OCI-LY1 (cell line): ENCODE measurements at regions not wholly inside any gene's neighbourhood (a gene's known extent, or its start where the extent isn't known, plus 50 kb on each side); places are given as distances from the start of the nearest gene placed in this dataset.

Experiments
- H2AFZ ChIP-seq: fragments of 200-600 bp; sonication (generic), shearing (Covaris generic); 2 replicates; pipeline ENCODE4 v1.6.0; 2014; ENCODE audit warnings: antibody characterized with exemption, mild to moderate bottlenecking, low read length
- H3F3A ChIP-seq: fragments of 200-600 bp; sonication (generic), shearing (Covaris generic); 2 replicates; pipeline ENCODE4 v1.6.0; 2014; ENCODE audit warnings: mild to moderate bottlenecking, antibody characterized with exemption, low read length, moderate library complexity; ENCODE audit not compliant: insufficient read depth
- H3K27ac ChIP-seq: fragments of 200-600 bp; sonication (generic); 2 replicates; pipeline ENCODE4 v1.5.1; 2014; ENCODE audit warnings: low read length, mixed run types, mild to moderate bottlenecking, low read depth; ENCODE audit not compliant: poor library complexity, severe bottlenecking
- H3K27me3 ChIP-seq: fragments of 200-600 bp; sonication (generic); 2 replicates; pipeline ENCODE4 v1.6.0; 2014; ENCODE audit warnings: antibody characterized with exemption, mild to moderate bottlenecking, low read length, moderate library complexity; ENCODE audit not compliant: insufficient read depth
- H3K36me3 ChIP-seq: fragments of 200-600 bp; sonication (generic); 2 replicates; pipeline ENCODE4 v1.6.1; 2014; ENCODE audit warnings: mild to moderate bottlenecking, antibody characterized with exemption, low read length, moderate library complexity, mixed read lengths; ENCODE audit not compliant: insufficient read depth
- H3K4me1 ChIP-seq: fragments of 200-600 bp; sonication (generic); 2 replicates; pipeline ENCODE4 v1.5.1; 2014; ENCODE audit warnings: mild to moderate bottlenecking, low read length, moderate library complexity; ENCODE audit not compliant: insufficient read depth, severe bottlenecking
- H3K4me2 ChIP-seq: fragments of 200-600 bp; sonication (generic), shearing (Covaris generic); 2 replicates; pipeline ENCODE4 v1.6.1; 2014; ENCODE audit warnings: low read length
- H3K4me3 ChIP-seq: fragments of 200-600 bp; sonication (generic); 2 replicates; pipeline ENCODE4 v1.5.1; 2014; ENCODE audit warnings: low read length, low read depth, mild to moderate bottlenecking, mixed read lengths; ENCODE audit not compliant: poor library complexity, severe bottlenecking
- H3K79me2 ChIP-seq: fragments of 200-600 bp; shearing (Covaris generic); 2 replicates; pipeline ENCODE4 v1.6.1; 2016; ENCODE audit warnings: mixed run types, low read length, mixed read lengths; ENCODE audit not compliant: insufficient read depth
- H3K9ac ChIP-seq: fragments of 200-600 bp; sonication (generic), shearing (Covaris generic); 2 replicates; pipeline ENCODE4 v1.6.1; 2014; ENCODE audit warnings: mild to moderate bottlenecking, low read length, mixed read lengths
- H3K9me2 ChIP-seq: fragments of 200-600 bp; sonication (generic), shearing (Covaris generic); 2 replicates; pipeline ENCODE4 v1.6.1; 2014; ENCODE audit warnings: low read depth, mild to moderate bottlenecking, low read length, mixed read lengths
- H3K9me3 ChIP-seq: fragments of 200-600 bp; shearing (Covaris generic); 2 replicates; pipeline ENCODE4 v1.6.1; 2014; ENCODE audit warnings: low read length, mixed read lengths
- H4K20me1 ChIP-seq: fragments of 200-600 bp; sonication (generic), shearing (Covaris generic); 2 replicates; pipeline ENCODE4 v1.6.0; 2016; ENCODE audit warnings: mild to moderate bottlenecking, low read length; ENCODE audit not compliant: insufficient read depth
- EZH2 ChIP-seq: fragments of 200-600 bp; sonication (generic), shearing (Covaris generic); IDR thresholded peaks from 2 replicates; pipeline ENCODE4 v1.8.0; 2017; ENCODE audit warnings: borderline replicate concordance, mixed run types, mild to moderate bottlenecking, antibody characterized with exemption, low read length, moderate library complexity, mixed read lengths
- TF ChIP-seq, protein P1 (sequence below): fragments of 200-600 bp; sonication (generic), shearing (Covaris generic); IDR thresholded peaks from 2 replicates; pipeline ENCODE4 v1.5.1; 2017; ENCODE audit warnings: mild to moderate bottlenecking, antibody characterized with exemption, low read length, moderate library complexity, mixed read lengths

DNA sequence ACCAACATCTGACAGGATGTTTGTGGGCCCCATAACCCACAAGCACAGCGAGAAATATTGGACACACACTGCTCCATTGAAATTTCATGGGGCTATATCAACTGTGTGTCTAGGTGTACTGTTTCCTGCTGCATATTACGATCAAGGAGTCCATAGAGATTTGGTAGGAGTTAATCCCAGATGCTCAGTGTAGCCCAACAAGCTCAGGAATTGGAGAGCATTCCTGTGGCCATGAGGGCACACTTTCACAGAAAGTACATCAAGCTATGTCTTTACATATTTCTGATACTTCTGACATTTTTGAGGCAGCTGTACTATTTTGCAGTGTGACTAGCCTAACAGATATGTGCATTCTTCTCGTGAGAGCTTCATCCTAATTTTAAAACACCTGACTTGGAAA lies 473.1 kb downstream of the PTH2R start:
- Histone ChIP-seq H3K79me2 (no peaks in the 10 kb centered on the region), H3K36me3 (no peaks in the 10 kb centered on the region), H3K4me1 (no peaks in the 10 kb centered on the region), H2AFZ (no peak overlapping the region), H3K27ac (no peak overlapping the region), H3F3A (no peaks in the 10 kb centered on the region), H3K27me3 (no peaks in the 10 kb centered on the region), H3K9me2 (no peaks in the 10 kb centered on the region), H3K4me3 (no peak overlapping the region), H3K9me3 (no peaks in the 10 kb centered on the region), H3K9ac (no peak overlapping the region), H4K20me1 (no peaks in the 10 kb centered on the region), H3K4me2 (no peak overlapping the region)
- TF ChIP-seq EZH2 = no peak

DNA sequence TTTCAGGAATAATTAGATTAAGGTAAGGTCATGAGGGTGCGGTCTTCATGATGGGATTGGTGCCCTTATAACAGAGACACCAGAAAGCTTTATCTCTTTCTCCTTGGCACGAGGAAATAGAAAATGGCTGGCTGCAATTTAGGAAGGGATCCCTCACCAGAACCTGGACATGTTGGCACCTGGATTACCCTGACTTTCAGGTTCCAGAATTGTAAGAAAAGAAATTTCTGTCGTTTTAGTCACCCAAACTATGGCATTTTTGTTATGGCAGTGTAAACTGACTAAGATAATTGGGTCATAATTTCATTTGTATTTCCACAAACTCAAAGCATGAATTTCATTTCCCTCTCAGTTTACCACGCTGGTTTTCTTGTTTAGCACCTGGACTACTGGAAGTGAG lies 473.6 kb downstream of the PTH2R start:
- no peaks in the 10 kb centered on the region for H3K36me3 ChIP-seq
- H3K9ac ChIP-seq = no peak overlapping the region
- no peak overlapping the region for H3K27ac ChIP-seq
- no peaks in the 10 kb centered on the region for H3K27me3 ChIP-seq
- no peak overlapping the region for H3K4me3 ChIP-seq
- no peak overlapping the region for H3K4me2 ChIP-seq
- H3K4me1 ChIP-seq = no peaks in the 10 kb centered on the region
- H4K20me1 ChIP-seq = no peaks in the 10 kb centered on the region
- no peaks in the 10 kb centered on the region for H3F3A ChIP-seq
- TF ChIP-seq EZH2 = no peak
- TF ChIP-seq, protein P1, sequence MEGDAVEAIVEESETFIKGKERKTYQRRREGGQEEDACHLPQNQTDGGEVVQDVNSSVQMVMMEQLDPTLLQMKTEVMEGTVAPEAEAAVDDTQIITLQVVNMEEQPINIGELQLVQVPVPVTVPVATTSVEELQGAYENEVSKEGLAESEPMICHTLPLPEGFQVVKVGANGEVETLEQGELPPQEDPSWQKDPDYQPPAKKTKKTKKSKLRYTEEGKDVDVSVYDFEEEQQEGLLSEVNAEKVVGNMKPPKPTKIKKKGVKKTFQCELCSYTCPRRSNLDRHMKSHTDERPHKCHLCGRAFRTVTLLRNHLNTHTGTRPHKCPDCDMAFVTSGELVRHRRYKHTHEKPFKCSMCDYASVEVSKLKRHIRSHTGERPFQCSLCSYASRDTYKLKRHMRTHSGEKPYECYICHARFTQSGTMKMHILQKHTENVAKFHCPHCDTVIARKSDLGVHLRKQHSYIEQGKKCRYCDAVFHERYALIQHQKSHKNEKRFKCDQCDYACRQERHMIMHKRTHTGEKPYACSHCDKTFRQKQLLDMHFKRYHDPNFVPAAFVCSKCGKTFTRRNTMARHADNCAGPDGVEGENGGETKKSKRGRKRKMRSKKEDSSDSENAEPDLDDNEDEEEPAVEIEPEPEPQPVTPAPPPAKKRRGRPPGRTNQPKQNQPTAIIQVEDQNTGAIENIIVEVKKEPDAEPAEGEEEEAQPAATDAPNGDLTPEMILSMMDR = no peak
- H2AFZ ChIP-seq = no peak overlapping the region
- H3K9me3 ChIP-seq = no peaks in the 10 kb centered on the region
- no peaks in the 10 kb centered on the region for H3K79me2 ChIP-seq
- H3K9me2 ChIP-seq = no peaks in the 10 kb centered on the region

DNA sequence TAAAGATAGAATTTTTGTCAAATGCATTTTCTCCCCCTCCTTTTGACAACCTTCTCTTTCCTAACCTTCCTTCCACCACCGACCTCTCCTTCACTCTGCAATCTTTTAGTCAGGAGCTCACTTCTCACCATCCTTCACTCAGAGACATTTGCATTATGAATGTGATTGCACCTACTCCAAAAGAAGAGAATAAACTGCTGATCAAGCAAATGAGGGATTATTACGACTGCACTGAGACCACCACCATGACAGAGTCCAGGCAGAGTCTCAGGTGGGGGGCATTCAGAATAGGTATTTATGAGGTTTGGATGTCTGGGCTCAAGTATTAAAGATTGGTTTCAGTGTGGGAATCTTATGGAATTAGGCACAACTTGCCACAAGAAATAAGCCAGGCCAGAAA lies 483.9 kb downstream of the PTH2R start:
- Histone ChIP-seq H3K79me2 (no peaks in the 10 kb centered on the region), H3K9me3 (no peaks in the 10 kb centered on the region), H3K36me3 (no peaks in the 10 kb centered on the region), H3K9ac (no peak overlapping the region), H3K27ac (no peak overlapping the region), H3K4me2 (no peak overlapping the region), H3K4me1 (no peaks in the 10 kb centered on the region), H3K4me3 (no peak overlapping the region), H2AFZ (no peak overlapping the region), H3F3A (no peaks in the 10 kb centered on the region), H3K9me2 (no peaks in the 10 kb centered on the region), H3K27me3 (no peaks in the 10 kb centered on the region), H4K20me1 (no peaks in the 10 kb centered on the region)
- no peak for TF ChIP-seq EZH2
- TF ChIP-seq, protein P1 = no peak

DNA sequence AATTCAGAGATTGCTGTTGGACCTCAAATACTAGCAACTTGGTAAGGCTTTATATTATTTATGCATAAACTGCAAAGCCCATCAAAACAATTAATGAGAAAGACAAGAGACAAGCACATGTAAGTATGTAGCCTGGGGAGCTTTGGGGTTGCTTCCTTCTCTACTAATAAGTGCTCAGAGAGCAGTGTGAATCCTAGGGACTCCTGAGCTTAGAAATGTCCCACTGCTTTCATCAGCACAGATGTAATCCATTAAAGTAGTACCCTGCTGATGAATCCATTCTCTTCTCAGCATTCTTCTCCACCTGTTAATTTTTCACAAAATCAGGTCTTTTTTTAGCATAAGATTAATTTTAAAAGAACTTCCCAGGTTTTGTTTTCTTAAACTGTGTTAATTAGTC lies 485.6 kb downstream of the PTH2R start:
- H3K79me2 ChIP-seq = no peaks in the 10 kb centered on the region
- no peak overlapping the region for H2AFZ ChIP-seq
- H3K36me3 ChIP-seq = no peaks in the 10 kb centered on the region
- no peak overlapping the region for H3K27ac ChIP-seq
- TF ChIP-seq, protein P1 = no peak
- no peak for TF ChIP-seq EZH2
- H3K4me2 ChIP-seq = no peak overlapping the region
- H3K27me3 ChIP-seq = no peaks in the 10 kb centered on the region
- no peaks in the 10 kb centered on the region for H3K4me1 ChIP-seq
- H3K9ac ChIP-seq = no peak overlapping the region
- no peaks in the 10 kb centered on the region for H3K9me2 ChIP-seq
- H3K4me3 ChIP-seq = no peak overlapping the region
- no peaks in the 10 kb centered on the region for H4K20me1 ChIP-seq
- no peaks in the 10 kb centered on the region for H3K9me3 ChIP-seq
- no peaks in the 10 kb centered on the region for H3F3A ChIP-seq
